Tibial nerve (tissue), 4 donors: ENCODE measurements at regions not wholly inside any gene's neighbourhood (a gene's known extent, or its start where the extent isn't known, plus 50 kb on each side); places are given as distances from the start of the nearest gene placed in this dataset.

ENCODE experiments used
- DNase-seq, 2 donors: peaks; one replicate each; pipeline ENCODE4 v3.0.0-alpha.2; 2019; ENCODE audit warnings: low spot score in 2 of 2
- H3K27ac ChIP-seq, 4 donors: fragments of 200-600 bp; sonication (generic) in 3 of 4; one replicate each; pipeline ENCODE4 v1.5.1; 2017 to 2019; ENCODE audit warnings: mild to moderate bottlenecking in 1 of 4
- H3K27me3 ChIP-seq, 2 donors: fragments of 200-600 bp; sonication (generic) in 1 of 2; one replicate each; pipeline versions ENCODE4 v1.5.1 to v1.6.0; 2017 to 2019
- H3K36me3 ChIP-seq, 3 donors: fragments of 200-600 bp; sonication (generic); one replicate each; pipeline ENCODE4 v1.5.1; 2018 to 2019
- H3K4me1 ChIP-seq, 4 donors: fragments of 200-600 bp; sonication (generic) in 3 of 4; one replicate each; pipeline ENCODE4 v1.5.1; 2017 to 2019
- H3K4me3 ChIP-seq, 4 donors: fragments of 200-600 bp; sonication (generic) in 3 of 4; one replicate each; pipeline ENCODE4 v1.5.1; 2017 to 2019; ENCODE audit warnings: mild to moderate bottlenecking in 1 of 4, moderate library complexity in 1 of 4
- H3K9me3 ChIP-seq, 4 donors: fragments of 200-600 bp; sonication (generic) in 3 of 4; one replicate each; pipeline ENCODE4 v1.5.1; 2017 to 2019
- CTCF ChIP-seq, 5 experiments: fragments of 200-600 bp in 3 of 5; fragments of 450-650 bp in 2 of 5; sonication (generic) in 3 of 5; IDR thresholded peaks; one replicate each; pipeline ENCODE4 v1.5.1; 2016 to 2019; ENCODE audit warnings: antibody characterized with exemption in 5 of 5, mild to moderate bottlenecking in 3 of 5, moderate library complexity in 2 of 5
- EP300 ChIP-seq, 2 donors: sonication (generic); formaldehyde crosslinking; IDR thresholded peaks; one replicate each; pipeline ENCODE4 v1.6.1; 2017; ENCODE audit warnings: antibody characterized with exemption in 2 of 2, mild to moderate bottlenecking in 1 of 2
- POLR2A ChIP-seq, 2 donors: fragments of 450-650 bp; IDR thresholded peaks; one replicate each; pipeline ENCODE4 v1.6.1; 2017; ENCODE audit warnings: antibody characterized with exemption in 2 of 2, mild to moderate bottlenecking in 2 of 2, moderate library complexity in 2 of 2
- WGBS, 2 donors: methylation state at CpG; one replicate each; pipeline ENCODE4 v1.1.5; 2018; 5-methylcytosine and 5-hydroxymethylcytosine counted together

DNA sequence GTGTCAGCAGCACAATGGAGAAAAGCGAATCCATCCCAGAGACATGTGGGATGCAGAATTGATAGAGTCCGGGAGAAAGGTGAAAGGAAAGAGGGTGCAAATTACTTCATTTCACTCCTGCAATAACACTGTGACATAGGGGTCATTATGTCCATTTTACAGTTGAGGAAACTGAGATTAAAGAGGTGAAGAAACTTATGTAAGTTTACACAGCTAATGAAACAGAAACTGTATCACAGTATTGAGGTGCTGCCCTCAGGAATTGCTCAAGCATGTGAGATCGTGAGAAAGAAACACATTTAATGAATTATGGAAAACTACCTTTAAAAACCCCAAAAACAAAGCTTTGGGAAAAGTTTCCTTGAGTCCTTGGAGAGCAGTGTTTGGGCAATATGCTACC is 103.6 kb upstream of the PFN2 start:
- no peaks in the 10 kb centered on the region for H3K27me3 ChIP-seq
- 89% methylated on average over 3 of the region's 3 CpGs for WGBS, 2 donors
- TF ChIP-seq EP300 (IDR thresholded peaks at IDR 0.05) (no peak), POLR2A (IDR thresholded peaks at IDR 0.05) (no peak), CTCF (IDR thresholded peaks at IDR 0.05) (no peak)

GRCh38 chr3:150073513-150073912 is 102.8 kb upstream of the PFN2 start:
- 94 to 96% methylated on average over 1 of the region's 1 CpG for WGBS, 2 donors
- TF ChIP-seq POLR2A (IDR thresholded peaks at IDR 0.05) (no peak), CTCF (IDR thresholded peaks at IDR 0.05) (no peak), EP300 (IDR thresholded peaks at IDR 0.05) (no peak)

More for the DNA sequence above, 103.6 kb upstream of the PFN2 start:
- no peak overlapping the region for H3K27ac ChIP-seq
- peaks cover 0 to 15% (median 0%) of the 10 kb centered on the region in 4 donors for H3K9me3 ChIP-seq
- no peaks in the 10 kb centered on the region for H3K36me3 ChIP-seq
- DNase-seq: no peak
- H3K4me1 ChIP-seq: no peaks in the 10 kb centered on the region
- no peak overlapping the region for H3K4me3 ChIP-seq

DNA sequence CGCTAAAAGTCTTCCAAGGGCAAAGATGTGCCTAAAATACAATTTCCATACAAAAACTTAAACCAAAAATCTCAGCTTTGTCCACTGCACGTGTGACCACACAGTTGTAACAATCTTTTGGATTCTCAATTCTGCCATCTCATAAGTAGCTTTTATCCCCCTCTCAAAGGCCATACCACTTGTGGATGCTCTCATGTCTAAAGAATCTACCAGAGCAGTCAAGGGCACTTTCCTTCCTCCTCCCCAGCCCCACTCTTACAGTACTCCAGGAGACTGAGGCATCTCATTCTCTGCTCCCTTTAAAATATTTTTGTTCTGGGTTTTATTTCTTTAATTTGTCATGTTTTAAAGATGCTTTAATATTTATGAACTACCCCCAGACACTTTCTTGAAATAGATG is 102.3 kb upstream of the PFN2 start:
- TF ChIP-seq CTCF (IDR thresholded peaks at IDR 0.05) (no peak), EP300 (IDR thresholded peaks at IDR 0.05) (no peak), POLR2A (IDR thresholded peaks at IDR 0.05) (no peak)
- 56 to 77% methylated on average over 2 of the region's 2 CpGs for WGBS, 2 donors

More at GRCh38 chr3:150073513-150073912, 102.8 kb upstream of the PFN2 start:
- no peak for DNase-seq
- Histone ChIP-seq H3K27ac (no peak overlapping the region), H3K4me3 (no peak overlapping the region), H3K4me1 (no peaks in the 10 kb centered on the region), H3K9me3 (peaks cover 0 to 15% (median 0%) of the 10 kb centered on the region in 4 donors), H3K27me3 (no peaks in the 10 kb centered on the region), H3K36me3 (no peaks in the 10 kb centered on the region)

GRCh38 chr3:150072576-150072975 is 101.9 kb upstream of the PFN2 start:
- TF ChIP-seq POLR2A (IDR thresholded peaks at IDR 0.05) (no peak), CTCF (IDR thresholded peaks at IDR 0.05) (no peak), EP300 (IDR thresholded peaks at IDR 0.05) (no peak)
- H3K9me3 ChIP-seq: peaks cover 0 to 15% (median 0%) of the 10 kb centered on the region in 4 donors
- 78 to 81% methylated on average over 6 of the region's 6 CpGs for WGBS, 2 donors
- no peaks in the 10 kb centered on the region for H3K4me1 ChIP-seq
- no peaks in the 10 kb centered on the region for H3K27me3 ChIP-seq
- H3K27ac ChIP-seq: no peak overlapping the region
- H3K4me3 ChIP-seq: no peak overlapping the region
- DNase-seq: no peak
- no peaks in the 10 kb centered on the region for H3K36me3 ChIP-seq

More for the DNA sequence above, 102.3 kb upstream of the PFN2 start:
- Histone ChIP-seq H3K27me3 (no peaks in the 10 kb centered on the region), H3K4me1 (no peaks in the 10 kb centered on the region), H3K27ac (no peak overlapping the region), H3K4me3 (no peak overlapping the region), H3K36me3 (no peaks in the 10 kb centered on the region), H3K9me3 (peaks cover 0 to 15% (median 0%) of the 10 kb centered on the region in 4 donors)
- no peak for DNase-seq

DNA sequence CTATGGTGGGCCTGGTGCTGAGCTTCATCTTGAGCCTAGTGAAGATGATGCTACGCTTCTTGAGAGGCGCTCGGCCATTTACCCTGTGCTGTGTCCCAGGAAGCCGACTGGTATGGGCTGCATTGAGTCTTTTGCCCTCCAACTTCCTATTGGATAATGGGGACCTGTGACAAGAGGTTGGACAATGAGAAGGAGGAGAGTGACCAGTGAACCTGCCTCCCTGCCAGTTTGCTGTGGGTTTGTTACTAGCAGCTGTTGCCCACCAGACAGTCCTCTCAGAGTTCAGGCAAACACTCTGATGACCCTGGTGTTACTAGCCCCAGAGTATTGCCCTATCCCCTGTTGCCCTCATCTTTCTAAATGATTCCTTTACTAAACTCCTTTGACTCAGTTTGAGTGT is 99.6 kb upstream of the PFN2 start:
- Histone ChIP-seq H3K4me1 (no peaks in the 10 kb centered on the region), H3K27me3 (no peaks in the 10 kb centered on the region), H3K4me3 (no peak overlapping the region), H3K36me3 (no peaks in the 10 kb centered on the region), H3K9me3 (no peaks in the 10 kb centered on the region), H3K27ac (no peak overlapping the region)
- TF ChIP-seq EP300 (IDR thresholded peaks at IDR 0.05) (no peak), CTCF (IDR thresholded peaks at IDR 0.05) (no peak), POLR2A (IDR thresholded peaks at IDR 0.05) (no peak)
- 95 to 97% methylated on average over 4 of the region's 4 CpGs for WGBS, 2 donors
- no peak for DNase-seq
